Caki2 (cell line): ENCODE measurements at regions not wholly inside any gene's neighbourhood (a gene's known extent, or its start where the extent isn't known, plus 50 kb on each side); places are given as distances from the start of the nearest gene placed in this dataset.

Experiments used
- DNase-seq: peaks from one replicate; pipeline ENCODE4 v3.0.0-alpha.2; 2015; ENCODE audit warnings: low read depth
- in situ Hi-C: cut with HindIII; loops from 2 replicates; pipeline ENCODE4 v1.10.0; 2016; ENCODE audit warnings: low sequenced_read_pairs, low pct_unique_long_range_greater_than_20kb, mixed read lengths

- DNase-seq = no peak
- in situ Hi-C loops = no loop called here
Measured at GRCh38 chrX:68928401-68928800, 99.6 kb downstream of the EFNB1 start.

GRCh38 chrX:68927178-68927577 is 98.4 kb downstream of the EFNB1 start:
- in situ Hi-C loops = no loop called here
- no peak for DNase-seq

GRCh38 chrX:68923147-68923546 is 94.3 kb downstream of the EFNB1 start:
- DNase-seq = no peak
- in situ Hi-C loops = no loop called here

GRCh38 chrX:68922013-68922412 is 93.2 kb downstream of the EFNB1 start:
- in situ Hi-C loops = no loop called here
- DNase-seq = no peak

GRCh38 chrX:68920561-68920960 is 91.7 kb downstream of the EFNB1 start:
- in situ Hi-C loops = no loop called here
- DNase-seq = no peak

GRCh38 chrX:68919707-68920106 is 90.9 kb downstream of the EFNB1 start:
- in situ Hi-C loops = no loop called here
- no peak for DNase-seq

- DNase-seq = no peak
- in situ Hi-C loops = no loop called here
Measured at GRCh38 chrX:68918202-68918601, 89.4 kb downstream of the EFNB1 start.

GRCh38 chrX:68917799-68918198 is 89.0 kb downstream of the EFNB1 start:
- in situ Hi-C loops = no loop called here
- no peak for DNase-seq

GRCh38 chrX:68916891-68917290 is 88.1 kb downstream of the EFNB1 start:
- DNase-seq = no peak
- in situ Hi-C loops = no loop called here

GRCh38 chrX:68915778-68916177 is 87.0 kb downstream of the EFNB1 start:
- in situ Hi-C loops = no loop called here
- DNase-seq = no peak

- in situ Hi-C loops = no loop called here
- DNase-seq = no peak
Measured at GRCh38 chrX:68914479-68914946, 85.7 kb downstream of the EFNB1 start.

GRCh38 chrX:68913249-68913547 is 84.4 kb downstream of the EFNB1 start:
- DNase-seq = no peak
- in situ Hi-C loops = no loop called here

GRCh38 chrX:68912113-68912512 is 83.3 kb downstream of the EFNB1 start:
- in situ Hi-C loops = no loop called here
- DNase-seq = no peak

GRCh38 chrX:68910731-68911428 is 82.1 kb downstream of the EFNB1 start:
- DNase-seq = no peak
- in situ Hi-C loops = no loop called here

GRCh38 chrX:68909945-68910344 is 81.1 kb downstream of the EFNB1 start:
- no peak for DNase-seq
- in situ Hi-C loops = no loop called here

- in situ Hi-C loops = no loop called here
- DNase-seq = no peak
Measured at GRCh38 chrX:68908071-68908470, 79.2 kb downstream of the EFNB1 start.

GRCh38 chrX:68902706-68903504 is 74.1 kb downstream of the EFNB1 start:
- in situ Hi-C loops = no loop called here
- DNase-seq = no peak

- no peak for DNase-seq
- in situ Hi-C loops = no loop called here
Measured at GRCh38 chrX:68901519-68901918, 72.7 kb downstream of the EFNB1 start.

GRCh38 chrX:68898598-68898997 is 69.8 kb downstream of the EFNB1 start:
- no peak for DNase-seq
- in situ Hi-C loops = no loop called here
